ENCODE measurements at regions not wholly inside any gene's neighbourhood (a gene's known extent, or its start where the extent isn't known, plus 50 kb on each side); places are given as distances from the start of the nearest gene placed in this dataset.

- H3K4me3 ChIP-seq (ENCODE audit: low read depth, low read length) = no peak overlapping the region
- no peak for DNase-seq (ENCODE audit: low read depth)
- no peak for TF ChIP-seq MAX (IDR thresholded peaks at IDR 0.05; ENCODE audit: low read depth, low read length)
- TF ChIP-seq MYC (IDR thresholded peaks at IDR 0.05; ENCODE audit: low read depth, low read length) = no peak
- no peak for TF ChIP-seq POLR2A (IDR thresholded peaks at IDR 0.05; ENCODE audit: extremely low read depth, insufficient read length)
- TF ChIP-seq, protein P1, sequence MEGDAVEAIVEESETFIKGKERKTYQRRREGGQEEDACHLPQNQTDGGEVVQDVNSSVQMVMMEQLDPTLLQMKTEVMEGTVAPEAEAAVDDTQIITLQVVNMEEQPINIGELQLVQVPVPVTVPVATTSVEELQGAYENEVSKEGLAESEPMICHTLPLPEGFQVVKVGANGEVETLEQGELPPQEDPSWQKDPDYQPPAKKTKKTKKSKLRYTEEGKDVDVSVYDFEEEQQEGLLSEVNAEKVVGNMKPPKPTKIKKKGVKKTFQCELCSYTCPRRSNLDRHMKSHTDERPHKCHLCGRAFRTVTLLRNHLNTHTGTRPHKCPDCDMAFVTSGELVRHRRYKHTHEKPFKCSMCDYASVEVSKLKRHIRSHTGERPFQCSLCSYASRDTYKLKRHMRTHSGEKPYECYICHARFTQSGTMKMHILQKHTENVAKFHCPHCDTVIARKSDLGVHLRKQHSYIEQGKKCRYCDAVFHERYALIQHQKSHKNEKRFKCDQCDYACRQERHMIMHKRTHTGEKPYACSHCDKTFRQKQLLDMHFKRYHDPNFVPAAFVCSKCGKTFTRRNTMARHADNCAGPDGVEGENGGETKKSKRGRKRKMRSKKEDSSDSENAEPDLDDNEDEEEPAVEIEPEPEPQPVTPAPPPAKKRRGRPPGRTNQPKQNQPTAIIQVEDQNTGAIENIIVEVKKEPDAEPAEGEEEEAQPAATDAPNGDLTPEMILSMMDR (IDR thresholded peaks at IDR 0.05; ENCODE audit: low read depth, low read length) = no peak
These were observed 108.1 kb upstream of the DUSP22 start for GRCh38 chr6:184161-184700.

DNA sequence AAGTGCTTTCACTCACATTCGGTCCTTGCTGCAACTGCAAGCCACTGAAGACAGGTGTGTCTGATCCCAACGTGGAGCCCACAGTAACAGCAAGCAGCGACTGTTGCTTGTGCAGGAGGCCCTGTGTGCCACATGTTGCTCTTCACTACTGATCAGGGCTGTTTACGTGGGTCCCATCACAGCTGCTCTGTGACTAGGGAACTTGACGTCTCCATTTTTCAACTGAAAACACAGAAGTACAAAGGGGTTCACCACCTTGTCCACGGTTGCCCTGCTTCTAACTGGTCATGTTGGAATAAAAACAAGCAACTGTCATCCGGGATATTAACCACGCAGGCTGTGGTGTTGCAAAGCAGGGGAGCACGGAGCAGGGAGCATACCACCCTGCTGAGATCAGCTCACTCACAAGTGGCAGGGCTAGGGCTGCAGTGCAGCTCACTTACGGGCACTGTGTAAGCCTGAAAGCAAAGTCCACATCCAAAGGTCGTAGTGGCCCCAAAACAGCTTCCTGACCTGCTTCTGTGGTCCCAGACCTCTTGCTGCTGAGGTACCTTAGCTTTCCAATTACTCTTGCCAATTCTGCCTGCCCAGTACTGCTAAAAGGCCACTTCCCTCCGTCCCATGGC lies 105.8 kb upstream of the DUSP22 start:
- DNase-seq (ENCODE audit: low read depth) = no peak
- H3K4me3 ChIP-seq (ENCODE audit: low read depth, low read length) = no peak overlapping the region
- TF ChIP-seq, protein P1 (IDR thresholded peaks at IDR 0.05; ENCODE audit: low read depth, low read length) = no peak
- no peak for TF ChIP-seq POLR2A (IDR thresholded peaks at IDR 0.05; ENCODE audit: extremely low read depth, insufficient read length)
- no peak for TF ChIP-seq MAX (IDR thresholded peaks at IDR 0.05; ENCODE audit: low read depth, low read length)
- no peak for TF ChIP-seq MYC (IDR thresholded peaks at IDR 0.05; ENCODE audit: low read depth, low read length)

- H3K4me3 ChIP-seq (ENCODE audit: low read depth, low read length) = no peak overlapping the region
- TF ChIP-seq POLR2A (IDR thresholded peaks at IDR 0.05; ENCODE audit: extremely low read depth, insufficient read length) (no peak), MYC (IDR thresholded peaks at IDR 0.05; ENCODE audit: low read depth, low read length) (no peak), MAX (IDR thresholded peaks at IDR 0.05; ENCODE audit: low read depth, low read length) (no peak)
- TF ChIP-seq, protein P1 (IDR thresholded peaks at IDR 0.05; ENCODE audit: low read depth, low read length) = no peak
- no peak for DNase-seq (ENCODE audit: low read depth)
These were observed 105.0 kb upstream of the DUSP22 start for GRCh38 chr6:187210-187861.

DNA sequence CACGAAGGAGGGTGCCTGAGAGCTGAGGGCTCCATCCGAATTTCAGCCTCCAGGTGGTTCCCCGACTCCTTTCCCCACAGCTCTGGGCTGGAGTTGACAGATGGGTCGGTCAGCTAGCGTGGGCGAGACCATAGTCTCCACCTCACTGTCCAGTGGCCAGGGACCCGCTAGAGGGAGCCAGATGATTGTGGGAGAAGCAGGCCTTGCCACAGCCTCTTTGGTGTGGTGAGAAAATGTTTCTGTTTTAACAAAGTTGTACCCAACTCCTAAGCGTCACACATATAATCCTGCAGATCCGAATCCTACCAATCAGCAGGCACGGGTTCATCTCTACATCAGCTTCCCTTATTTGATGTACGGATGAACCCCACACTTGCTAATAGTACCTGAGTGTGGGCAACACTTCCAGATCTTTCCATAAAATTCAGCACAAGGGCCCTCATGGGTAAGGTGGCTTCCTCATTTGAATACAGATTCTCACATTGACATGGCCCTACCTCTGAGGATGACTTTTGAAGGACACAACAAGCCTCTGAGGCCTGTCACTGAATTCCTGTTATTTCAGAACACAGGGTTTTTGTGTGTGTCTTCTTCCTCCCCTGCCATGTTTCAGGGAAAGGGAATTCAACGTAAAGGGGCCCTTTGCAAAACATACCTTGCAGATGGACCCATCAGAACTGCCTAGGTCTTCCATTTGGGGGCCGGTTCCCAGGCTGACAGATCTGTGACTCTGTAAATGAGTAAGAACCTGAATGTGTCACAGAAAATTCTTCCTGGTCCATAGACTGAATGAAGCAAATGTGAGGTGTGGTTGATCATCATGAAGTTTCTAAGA lies 103.2 kb upstream of the DUSP22 start:
- TF ChIP-seq, protein P1 (IDR thresholded peaks at IDR 0.05; ENCODE audit: low read depth, low read length) = peak; percentile 98
- TF ChIP-seq MYC (IDR thresholded peaks at IDR 0.05; ENCODE audit: low read depth, low read length) (peak; percentile 5; the same call in 1 of the 2 replicates), MAX (IDR thresholded peaks at IDR 0.05; ENCODE audit: low read depth, low read length) (no peak), POLR2A (IDR thresholded peaks at IDR 0.05; ENCODE audit: extremely low read depth, insufficient read length) (no peak)
- no peak overlapping the region for H3K4me3 ChIP-seq (ENCODE audit: low read depth, low read length)
- peak; percentile 89 for DNase-seq (ENCODE audit: low read depth)

- no peak for DNase-seq (ENCODE audit: low read depth)
- no peak overlapping the region for H3K4me3 ChIP-seq (ENCODE audit: low read depth, low read length)
- TF ChIP-seq POLR2A (IDR thresholded peaks at IDR 0.05; ENCODE audit: extremely low read depth, insufficient read length) = no peak
- TF ChIP-seq, protein P1 (IDR thresholded peaks at IDR 0.05; ENCODE audit: low read depth, low read length) = no peak
- no peak for TF ChIP-seq MAX (IDR thresholded peaks at IDR 0.05; ENCODE audit: low read depth, low read length)
- no peak for TF ChIP-seq MYC (IDR thresholded peaks at IDR 0.05; ENCODE audit: low read depth, low read length)
These were observed 102.6 kb upstream of the DUSP22 start for GRCh38 chr6:189676-190075.
